SK-N-SH (cell line): ENCODE measurements at regions not wholly inside any gene's neighbourhood (a gene's known extent, or its start where the extent isn't known, plus 50 kb on each side); places are given as distances from the start of the nearest gene placed in this dataset.

Source experiments
- GABPA ChIP-seq: IDR thresholded peaks from 2 replicates; pipeline ENCODE4 v1.4.0; 2012; ENCODE audit warnings: low read depth, mild to moderate bottlenecking
- POLR2AphosphoS5 ChIP-seq: IDR thresholded peaks from 2 replicates; pipeline ENCODE4 v1.6.1; 2012; ENCODE audit warnings: low read depth, low read length
- RCOR1 ChIP-seq: fragments of 150-350 bp; IDR thresholded peaks from 2 replicates; pipeline ENCODE4 v1.6.1; 2017; ENCODE audit warnings: antibody characterized with exemption, low read length
- TF ChIP-seq, protein P1 (sequence below): fragments of 200-600 bp; sonication (generic); IDR thresholded peaks from 2 replicates; pipeline ENCODE4 v1.6.1; 2017; ENCODE audit warnings: antibody characterized with exemption, mild to moderate bottlenecking, moderate library complexity

- TF ChIP-seq GABPA (no peak), POLR2AphosphoS5 (no peak), RCOR1 (no peak)
- TF ChIP-seq, protein P1, sequence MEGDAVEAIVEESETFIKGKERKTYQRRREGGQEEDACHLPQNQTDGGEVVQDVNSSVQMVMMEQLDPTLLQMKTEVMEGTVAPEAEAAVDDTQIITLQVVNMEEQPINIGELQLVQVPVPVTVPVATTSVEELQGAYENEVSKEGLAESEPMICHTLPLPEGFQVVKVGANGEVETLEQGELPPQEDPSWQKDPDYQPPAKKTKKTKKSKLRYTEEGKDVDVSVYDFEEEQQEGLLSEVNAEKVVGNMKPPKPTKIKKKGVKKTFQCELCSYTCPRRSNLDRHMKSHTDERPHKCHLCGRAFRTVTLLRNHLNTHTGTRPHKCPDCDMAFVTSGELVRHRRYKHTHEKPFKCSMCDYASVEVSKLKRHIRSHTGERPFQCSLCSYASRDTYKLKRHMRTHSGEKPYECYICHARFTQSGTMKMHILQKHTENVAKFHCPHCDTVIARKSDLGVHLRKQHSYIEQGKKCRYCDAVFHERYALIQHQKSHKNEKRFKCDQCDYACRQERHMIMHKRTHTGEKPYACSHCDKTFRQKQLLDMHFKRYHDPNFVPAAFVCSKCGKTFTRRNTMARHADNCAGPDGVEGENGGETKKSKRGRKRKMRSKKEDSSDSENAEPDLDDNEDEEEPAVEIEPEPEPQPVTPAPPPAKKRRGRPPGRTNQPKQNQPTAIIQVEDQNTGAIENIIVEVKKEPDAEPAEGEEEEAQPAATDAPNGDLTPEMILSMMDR = no peak
These were observed 143.4 kb downstream of the FGF18 start for GRCh38 chr5:171562822-171563221.
